SU-DHL-6 (cell line): ENCODE measurements at regions not wholly inside any gene's neighbourhood (a gene's known extent, or its start where the extent isn't known, plus 50 kb on each side); places are given as distances from the start of the nearest gene placed in this dataset.

Experiments
- EZH2phosphoT487 ChIP-seq: fragments of 200-600 bp; sonication (generic), shearing (Covaris generic); conservative IDR thresholded peaks from 2 replicates; pipeline ENCODE4 v1.6.1; 2018; ENCODE audit warnings: mild to moderate bottlenecking, antibody characterized with exemption, low read length, moderate library complexity, mixed read lengths
- TF ChIP-seq, protein P1 (sequence below): fragments of 200-600 bp; sonication (generic); IDR thresholded peaks from one replicate; pipeline ENCODE4 v1.5.1; 2017; ENCODE audit warnings: antibody characterized with exemption, mild to moderate bottlenecking, low read length, moderate library complexity; ENCODE audit not compliant: insufficient read depth, poor library complexity, severe bottlenecking

DNA sequence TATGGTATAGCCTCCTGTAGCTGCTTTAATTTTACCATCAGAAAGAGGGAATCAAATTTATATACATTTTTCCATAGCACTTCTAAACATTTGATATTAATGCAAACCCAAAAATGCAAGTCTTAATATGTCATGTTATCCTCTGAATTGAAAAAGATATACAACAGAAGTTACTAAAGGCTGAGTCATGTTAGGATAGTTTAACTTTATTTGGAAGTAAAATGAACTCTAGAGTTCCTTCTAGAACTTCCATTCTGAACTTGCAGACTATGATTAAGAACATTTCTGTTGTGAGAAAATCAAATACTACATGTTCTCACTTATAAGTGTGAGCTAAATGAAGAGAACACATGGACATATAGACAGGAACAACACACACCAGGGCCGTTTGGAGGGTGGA, 317.3 kb upstream of the PRR16 start:
- no peak for TF ChIP-seq EZH2phosphoT487
- TF ChIP-seq, protein P1, sequence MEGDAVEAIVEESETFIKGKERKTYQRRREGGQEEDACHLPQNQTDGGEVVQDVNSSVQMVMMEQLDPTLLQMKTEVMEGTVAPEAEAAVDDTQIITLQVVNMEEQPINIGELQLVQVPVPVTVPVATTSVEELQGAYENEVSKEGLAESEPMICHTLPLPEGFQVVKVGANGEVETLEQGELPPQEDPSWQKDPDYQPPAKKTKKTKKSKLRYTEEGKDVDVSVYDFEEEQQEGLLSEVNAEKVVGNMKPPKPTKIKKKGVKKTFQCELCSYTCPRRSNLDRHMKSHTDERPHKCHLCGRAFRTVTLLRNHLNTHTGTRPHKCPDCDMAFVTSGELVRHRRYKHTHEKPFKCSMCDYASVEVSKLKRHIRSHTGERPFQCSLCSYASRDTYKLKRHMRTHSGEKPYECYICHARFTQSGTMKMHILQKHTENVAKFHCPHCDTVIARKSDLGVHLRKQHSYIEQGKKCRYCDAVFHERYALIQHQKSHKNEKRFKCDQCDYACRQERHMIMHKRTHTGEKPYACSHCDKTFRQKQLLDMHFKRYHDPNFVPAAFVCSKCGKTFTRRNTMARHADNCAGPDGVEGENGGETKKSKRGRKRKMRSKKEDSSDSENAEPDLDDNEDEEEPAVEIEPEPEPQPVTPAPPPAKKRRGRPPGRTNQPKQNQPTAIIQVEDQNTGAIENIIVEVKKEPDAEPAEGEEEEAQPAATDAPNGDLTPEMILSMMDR, result no peak
